ENCODE measurements at regions not wholly inside any gene's neighbourhood (a gene's known extent, or its start where the extent isn't known, plus 50 kb on each side); places are given as distances from the start of the nearest gene placed in this dataset.

GRCh38 chr9:74330487-74331214, 166.5 kb upstream of the RORB start:
- DNase-seq (ENCODE audit: low read depth) = no peak

- DNase-seq (ENCODE audit: low read depth) = no peak
Measured at GRCh38 chr9:74331607-74332006, 165.5 kb upstream of the RORB start.

GRCh38 chr9:74333384-74334032, 163.6 kb upstream of the RORB start:
- DNase-seq (ENCODE audit: low read depth) = no peak

- DNase-seq (ENCODE audit: low read depth) = no peak
Measured at GRCh38 chr9:74334271-74334670, 162.9 kb upstream of the RORB start.

- DNase-seq (ENCODE audit: low read depth) = no peak
Measured at GRCh38 chr9:74336161-74336560, 161.0 kb upstream of the RORB start.

GRCh38 chr9:74348777-74349176, 148.4 kb upstream of the RORB start:
- no peak for DNase-seq (ENCODE audit: low read depth)

GRCh38 chr9:74355107-74355506, 142.0 kb upstream of the RORB start:
- DNase-seq (ENCODE audit: low read depth) = no peak

GRCh38 chr9:74357577-74357976, 139.6 kb upstream of the RORB start:
- no peak for DNase-seq (ENCODE audit: low read depth)

GRCh38 chr9:74358959-74359358, 138.2 kb upstream of the RORB start:
- no peak for DNase-seq (ENCODE audit: low read depth)

- no peak for DNase-seq (ENCODE audit: low read depth)
Measured at GRCh38 chr9:74361508-74361907, 135.6 kb upstream of the RORB start.

- DNase-seq (ENCODE audit: low read depth) = no peak
Measured at GRCh38 chr9:74362423-74362822, 134.7 kb upstream of the RORB start.

GRCh38 chr9:74366111-74366510, 131.0 kb upstream of the RORB start:
- DNase-seq (ENCODE audit: low read depth) = no peak

GRCh38 chr9:74369844-74370243, 127.3 kb upstream of the RORB start:
- no peak for DNase-seq (ENCODE audit: low read depth)

- no peak for DNase-seq (ENCODE audit: low read depth)
Measured at GRCh38 chr9:74373348-74373747, 123.8 kb upstream of the RORB start.

GRCh38 chr9:74379718-74380117, 117.4 kb upstream of the RORB start:
- DNase-seq (ENCODE audit: low read depth) = peak; percentile 21

GRCh38 chr9:74391816-74392215, 105.3 kb upstream of the RORB start:
- no peak for DNase-seq (ENCODE audit: low read depth)

- no peak for DNase-seq (ENCODE audit: low read depth)
Measured at GRCh38 chr9:74403581-74403980, 93.6 kb upstream of the RORB start.

GRCh38 chr9:74404620-74405019, 92.5 kb upstream of the RORB start:
- DNase-seq (ENCODE audit: low read depth) = no peak

GRCh38 chr9:74407166-74407565, 90.0 kb upstream of the RORB start:
- no peak for DNase-seq (ENCODE audit: low read depth)

- DNase-seq (ENCODE audit: low read depth) = no peak
Measured at GRCh38 chr9:74412236-74412979, 84.7 kb upstream of the RORB start.

- DNase-seq (ENCODE audit: low read depth) = no peak
Measured at GRCh38 chr9:74413876-74414275, 83.3 kb upstream of the RORB start.

- DNase-seq (ENCODE audit: low read depth) = no peak
Measured at GRCh38 chr9:74414325-74414724, 82.8 kb upstream of the RORB start.

- DNase-seq (ENCODE audit: low read depth) = no peak
Measured at GRCh38 chr9:74415995-74416394, 81.1 kb upstream of the RORB start.
